Fibroblast of peridontal ligament (primary cell): ENCODE measurements at regions not wholly inside any gene's neighbourhood (a gene's known extent, or its start where the extent isn't known, plus 50 kb on each side); places are given as distances from the start of the nearest gene placed in this dataset.
A peak's percentile ranks its signal among the peaks of the same experiment; 100 is the strongest.

Experiments
- DNase-seq: peaks from one replicate; pipeline ENCODE4 v3.0.0-alpha.2; 2010; ENCODE audit errors: extremely low read depth

- peak; percentile 23 for DNase-seq
These were observed 341.0 kb upstream of the E2F7 start for GRCh38 chr12:77406219-77406905.

GRCh38 chr12:77402716-77403115 lies 337.3 kb upstream of the E2F7 start:
- peak; percentile 64 for DNase-seq

GRCh38 chr12:77401770-77402081 lies 336.4 kb upstream of the E2F7 start:
- DNase-seq = no peak

GRCh38 chr12:77401064-77401769 lies 335.8 kb upstream of the E2F7 start:
- no peak for DNase-seq

GRCh38 chr12:77392467-77393088 lies 327.2 kb upstream of the E2F7 start:
- DNase-seq = no peak

GRCh38 chr12:77388445-77389265 lies 323.3 kb upstream of the E2F7 start:
- no peak for DNase-seq

GRCh38 chr12:77387671-77388070 lies 322.3 kb upstream of the E2F7 start:
- DNase-seq = no peak

GRCh38 chr12:77387214-77387613 lies 321.8 kb upstream of the E2F7 start:
- DNase-seq = peak; percentile 23

GRCh38 chr12:77384941-77385340 lies 319.6 kb upstream of the E2F7 start:
- DNase-seq = no peak

GRCh38 chr12:77382096-77382742 lies 316.9 kb upstream of the E2F7 start:
- DNase-seq = peak; percentile 31

GRCh38 chr12:77377622-77378021 lies 312.3 kb upstream of the E2F7 start:
- DNase-seq = no peak

GRCh38 chr12:77377116-77377515 lies 311.7 kb upstream of the E2F7 start:
- DNase-seq = peak; percentile 62

GRCh38 chr12:77374673-77375072 lies 309.3 kb upstream of the E2F7 start:
- DNase-seq = no peak

- DNase-seq = no peak
These were observed 307.1 kb upstream of the E2F7 start for GRCh38 chr12:77372494-77372893.

- DNase-seq = no peak
These were observed 306.7 kb upstream of the E2F7 start for GRCh38 chr12:77372026-77372425.

- DNase-seq = no peak
These were observed 303.0 kb upstream of the E2F7 start for GRCh38 chr12:77368379-77368778.

- no peak for DNase-seq
These were observed 301.2 kb upstream of the E2F7 start for GRCh38 chr12:77366616-77367015.

- no peak for DNase-seq
These were observed 299.0 kb upstream of the E2F7 start for GRCh38 chr12:77364400-77364799.

- DNase-seq = no peak
These were observed 297.3 kb upstream of the E2F7 start for GRCh38 chr12:77362509-77363210.

GRCh38 chr12:77357655-77358054 lies 292.3 kb upstream of the E2F7 start:
- DNase-seq = no peak

GRCh38 chr12:77354766-77355362 lies 289.5 kb upstream of the E2F7 start:
- peak; percentile 49 for DNase-seq
